Smooth muscle cell (in vitro differentiated cells): ENCODE measurements at regions not wholly inside any gene's neighbourhood (a gene's known extent, or its start where the extent isn't known, plus 50 kb on each side); places are given as distances from the start of the nearest gene placed in this dataset.

Experiments used
- DNase-seq: peaks from one replicate; lab custom pipeline; 2025; ENCODE audit not compliant: unreplicated experiment; lab: John Stamatoyannopoulos, UW
- H2AFZ ChIP-seq: fragments of 200-600 bp; sonication (generic); 2 replicates; pipeline ENCODE4 v1.6.0; 2016; ENCODE audit warnings: antibody characterized with exemption, low read depth, mild to moderate bottlenecking
- H3F3A ChIP-seq: fragments of 200-600 bp; sonication (generic); 2 replicates; pipeline ENCODE4 v1.6.0; 2017; ENCODE audit warnings: antibody characterized with exemption, low read depth
- H3K27ac ChIP-seq: fragments of 200-600 bp; sonication (generic); 2 replicates; pipeline ENCODE4 v1.5.1; 2016; ENCODE audit warnings: low read depth, mild to moderate bottlenecking
- H3K27me3 ChIP-seq: fragments of 200-600 bp; sonication (generic); 2 replicates; pipeline ENCODE4 v1.6.1; 2016; ENCODE audit warnings: low read depth, mild to moderate bottlenecking
- H3K36me3 ChIP-seq: fragments of 200-600 bp; sonication (generic); 2 replicates; pipeline ENCODE4 v1.5.1; 2016; ENCODE audit warnings: low read depth
- H3K4me1 ChIP-seq: fragments of 200-600 bp; sonication (generic); 2 replicates; pipeline ENCODE4 v1.5.1; 2016; ENCODE audit warnings: low read depth
- H3K4me2 ChIP-seq: fragments of 200-600 bp; sonication (generic); 2 replicates; pipeline ENCODE4 v1.6.0; 2016; ENCODE audit warnings: mild to moderate bottlenecking
- H3K4me3 ChIP-seq: fragments of 200-600 bp; sonication (generic); 2 replicates; pipeline ENCODE4 v1.5.1; 2016; ENCODE audit warnings: mild to moderate bottlenecking
- H3K79me2 ChIP-seq: fragments of 200-600 bp; sonication (generic); 2 replicates; pipeline ENCODE4 v1.6.0; 2016; ENCODE audit warnings: low read depth, mild to moderate bottlenecking
- H3K9ac ChIP-seq: fragments of 200-600 bp; sonication (generic); 2 replicates; pipeline ENCODE4 v1.6.0; 2016; ENCODE audit warnings: low read depth
- H3K9me3 ChIP-seq: fragments of 200-600 bp; sonication (generic); replicated peaks from 2 replicates; pipeline ENCODE4 v1.5.1; 2016; ENCODE audit warnings: low read depth
- H4K20me1 ChIP-seq: fragments of 200-600 bp; sonication (generic); 2 replicates; pipeline ENCODE4 v1.6.0; 2016; ENCODE audit warnings: low read depth
- WGBS: methylation state at CpG from one replicate; pipeline ENCODE4 v1.1.7; 2016; ENCODE audit warnings: low lambda C conversion rate; 5-methylcytosine and 5-hydroxymethylcytosine counted together
- TF ChIP-seq, protein P1 (sequence below): fragments of 200-600 bp; sonication (generic); IDR thresholded peaks from 2 replicates; pipeline ENCODE4 v1.5.1; 2017; ENCODE audit warnings: borderline replicate concordance, mild to moderate bottlenecking, antibody characterized with exemption; ENCODE audit not compliant: insufficient read depth, poor library complexity, severe bottlenecking

DNA sequence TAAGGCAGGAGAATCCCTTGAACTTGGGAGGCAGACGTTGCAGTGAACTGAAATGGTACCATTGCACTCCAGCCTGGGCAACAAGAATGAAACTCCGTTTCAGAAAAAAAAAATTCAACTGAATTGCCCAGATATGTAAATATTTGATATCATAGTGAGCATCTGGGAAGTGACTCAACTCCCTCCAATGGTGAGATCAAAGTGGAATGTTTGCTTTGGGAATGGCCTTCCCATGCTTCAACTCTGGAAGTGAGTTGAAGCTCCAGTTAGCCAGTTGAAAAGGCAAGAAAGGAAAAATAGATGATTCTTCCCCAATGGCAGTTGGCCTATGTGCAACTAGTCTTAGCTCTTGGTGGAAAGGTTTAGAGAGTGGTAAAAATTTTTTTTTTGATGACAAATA is 131.6 kb upstream of the CMC1 start:
- Histone ChIP-seq H3F3A (no peaks in the 10 kb centered on the region), H3K9me3 (no peaks in the 10 kb centered on the region), H2AFZ (no peak overlapping the region), H4K20me1 (no peaks in the 10 kb centered on the region), H3K27ac (no peak overlapping the region), H3K4me3 (no peak overlapping the region), H3K36me3 (no peaks in the 10 kb centered on the region), H3K79me2 (no peaks in the 10 kb centered on the region), H3K4me1 (no peaks in the 10 kb centered on the region), H3K27me3 (no peaks in the 10 kb centered on the region), H3K4me2 (no peak overlapping the region), H3K9ac (no peak overlapping the region)
- DNase-seq: no peak
- WGBS: 91% methylated on average over 2 of the region's 2 CpGs
- TF ChIP-seq, protein P1, sequence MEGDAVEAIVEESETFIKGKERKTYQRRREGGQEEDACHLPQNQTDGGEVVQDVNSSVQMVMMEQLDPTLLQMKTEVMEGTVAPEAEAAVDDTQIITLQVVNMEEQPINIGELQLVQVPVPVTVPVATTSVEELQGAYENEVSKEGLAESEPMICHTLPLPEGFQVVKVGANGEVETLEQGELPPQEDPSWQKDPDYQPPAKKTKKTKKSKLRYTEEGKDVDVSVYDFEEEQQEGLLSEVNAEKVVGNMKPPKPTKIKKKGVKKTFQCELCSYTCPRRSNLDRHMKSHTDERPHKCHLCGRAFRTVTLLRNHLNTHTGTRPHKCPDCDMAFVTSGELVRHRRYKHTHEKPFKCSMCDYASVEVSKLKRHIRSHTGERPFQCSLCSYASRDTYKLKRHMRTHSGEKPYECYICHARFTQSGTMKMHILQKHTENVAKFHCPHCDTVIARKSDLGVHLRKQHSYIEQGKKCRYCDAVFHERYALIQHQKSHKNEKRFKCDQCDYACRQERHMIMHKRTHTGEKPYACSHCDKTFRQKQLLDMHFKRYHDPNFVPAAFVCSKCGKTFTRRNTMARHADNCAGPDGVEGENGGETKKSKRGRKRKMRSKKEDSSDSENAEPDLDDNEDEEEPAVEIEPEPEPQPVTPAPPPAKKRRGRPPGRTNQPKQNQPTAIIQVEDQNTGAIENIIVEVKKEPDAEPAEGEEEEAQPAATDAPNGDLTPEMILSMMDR: no peak

DNA sequence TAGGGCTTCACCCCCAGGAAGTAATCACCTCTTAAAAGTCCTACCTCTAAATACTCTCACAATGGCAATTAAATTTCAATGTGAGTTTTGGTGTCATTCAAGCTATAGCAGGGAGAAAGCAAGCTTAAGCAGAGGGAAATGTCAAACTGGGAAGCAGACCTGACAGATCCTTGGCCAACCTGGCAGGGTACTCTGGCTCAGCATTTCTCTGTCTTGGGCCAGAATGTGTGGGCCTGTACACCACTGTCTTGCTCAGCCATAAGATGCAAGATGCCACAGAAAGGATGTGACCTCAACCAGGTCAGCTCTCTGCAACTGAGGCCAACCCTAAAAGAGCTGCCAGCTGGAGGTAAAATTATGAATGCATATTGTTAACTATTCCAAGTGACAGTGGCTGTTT is 130.6 kb upstream of the CMC1 start:
- DNase-seq: no peak
- H3K4me3 ChIP-seq: no peak overlapping the region
- no peak overlapping the region for H3K9ac ChIP-seq
- H3K4me2 ChIP-seq: no peak overlapping the region
- no peaks in the 10 kb centered on the region for H3K9me3 ChIP-seq
- no peaks in the 10 kb centered on the region for H3F3A ChIP-seq
- H3K27me3 ChIP-seq: no peaks in the 10 kb centered on the region
- H4K20me1 ChIP-seq: no peaks in the 10 kb centered on the region
- H3K79me2 ChIP-seq: no peaks in the 10 kb centered on the region
- no peak overlapping the region for H3K27ac ChIP-seq
- no peaks in the 10 kb centered on the region for H3K36me3 ChIP-seq
- no peaks in the 10 kb centered on the region for H3K4me1 ChIP-seq
- TF ChIP-seq, protein P1: no peak
- no peak overlapping the region for H2AFZ ChIP-seq

- Histone ChIP-seq H3K27me3 (no peaks in the 10 kb centered on the region), H4K20me1 (no peaks in the 10 kb centered on the region), H3K4me2 (no peak overlapping the region), H3F3A (no peaks in the 10 kb centered on the region), H3K36me3 (no peaks in the 10 kb centered on the region), H2AFZ (no peak overlapping the region), H3K9me3 (no peaks in the 10 kb centered on the region), H3K79me2 (no peaks in the 10 kb centered on the region), H3K9ac (no peak overlapping the region), H3K27ac (no peak overlapping the region), H3K4me1 (no peaks in the 10 kb centered on the region), H3K4me3 (no peak overlapping the region)
- TF ChIP-seq, protein P1: no peak
- WGBS: 80% methylated on average over 4 of the region's 4 CpGs
- no peak for DNase-seq
These were observed 126.5 kb upstream of the CMC1 start for GRCh38 chr3:28114893-28115292.

DNA sequence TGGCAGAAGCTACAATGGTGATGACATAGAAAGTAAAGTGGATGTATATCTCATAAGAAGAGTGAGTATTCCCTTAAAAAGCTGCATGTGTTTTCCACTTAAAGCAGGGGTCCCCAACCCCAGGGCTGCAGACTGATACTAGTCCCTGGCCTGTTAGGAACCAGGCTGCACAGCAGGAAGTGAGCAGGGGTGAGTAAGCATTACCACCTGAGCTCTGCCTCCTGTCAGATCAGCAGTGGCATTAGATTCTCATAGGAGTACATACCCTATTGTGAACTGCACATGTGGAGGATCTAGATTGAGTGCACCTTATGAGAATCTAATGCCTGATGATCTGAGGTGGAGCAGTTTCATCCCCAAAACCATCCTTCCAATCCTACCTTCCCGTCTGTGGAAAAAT is 126.1 kb upstream of the CMC1 start:
- H3K9ac ChIP-seq: no peak overlapping the region
- no peaks in the 10 kb centered on the region for H3F3A ChIP-seq
- no peak overlapping the region for H2AFZ ChIP-seq
- H3K79me2 ChIP-seq: no peaks in the 10 kb centered on the region
- WGBS: 91% methylated on average over 1 of the region's 1 CpG
- H3K9me3 ChIP-seq: no peaks in the 10 kb centered on the region
- H3K4me1 ChIP-seq: no peaks in the 10 kb centered on the region
- no peak for DNase-seq
- H3K36me3 ChIP-seq: no peaks in the 10 kb centered on the region
- TF ChIP-seq, protein P1: no peak
- H3K4me3 ChIP-seq: no peak overlapping the region
- no peaks in the 10 kb centered on the region for H3K27me3 ChIP-seq
- no peak overlapping the region for H3K4me2 ChIP-seq
- no peaks in the 10 kb centered on the region for H4K20me1 ChIP-seq
- no peak overlapping the region for H3K27ac ChIP-seq
